ENCODE measurements at regions not wholly inside any gene's neighbourhood (a gene's known extent, or its start where the extent isn't known, plus 50 kb on each side); places are given as distances from the start of the nearest gene placed in this dataset.

- DNase-seq (ENCODE audit: low spot score in 2 of 2): no peak
- Histone ChIP-seq H3K36me3 (no peaks in the 10 kb centered on the region), H3K27me3 (peaks cover 9% of the 10 kb centered on the region), H3K9me3 (no peaks in the 10 kb centered on the region), H3K27ac (no peak overlapping the region), H3K4me3 (no peak overlapping the region), H3K4me1 (no peaks in the 10 kb centered on the region)
- no peak for TF ChIP-seq POLR2AphosphoS5 (IDR thresholded peaks at IDR 0.05)
- TF ChIP-seq CTCF (IDR thresholded peaks at IDR 0.05): no peak
- TF ChIP-seq EP300 (IDR thresholded peaks at IDR 0.05): no peak
- TF ChIP-seq POLR2A (IDR thresholded peaks at IDR 0.05): no peak
- 75% methylated on average over 3 of the region's 10 CpGs for WGBS
Measured at GRCh38 chr7:98755138-98755898, 114.5 kb downstream of the TMEM130 start.

GRCh38 chr7:98758157-98758556 lies 111.7 kb downstream of the TMEM130 start:
- no peaks in the 10 kb centered on the region for H3K9me3 ChIP-seq
- DNase-seq (ENCODE audit: low spot score in 2 of 2): no peak
- no peak overlapping the region for H3K27ac ChIP-seq
- no peaks in the 10 kb centered on the region for H3K4me1 ChIP-seq
- no peaks in the 10 kb centered on the region for H3K36me3 ChIP-seq
- no peak overlapping the region for H3K4me3 ChIP-seq
- peaks cover 30% of the 10 kb centered on the region for H3K27me3 ChIP-seq
- TF ChIP-seq POLR2AphosphoS5 (IDR thresholded peaks at IDR 0.05): no peak
- TF ChIP-seq POLR2A (IDR thresholded peaks at IDR 0.05): no peak
- no peak for TF ChIP-seq EP300 (IDR thresholded peaks at IDR 0.05)
- TF ChIP-seq CTCF (IDR thresholded peaks at IDR 0.05): no peak
- 85% methylated on average over 5 of the region's 5 CpGs for WGBS

- Histone ChIP-seq H3K4me1 (no peaks in the 10 kb centered on the region), H3K36me3 (no peaks in the 10 kb centered on the region), H3K4me3 (no peak overlapping the region), H3K27me3 (peaks cover 27% of the 10 kb centered on the region), H3K9me3 (no peaks in the 10 kb centered on the region), H3K27ac (no peak overlapping the region)
- TF ChIP-seq EP300 (IDR thresholded peaks at IDR 0.05) (no peak), CTCF (IDR thresholded peaks at IDR 0.05) (no peak), POLR2A (IDR thresholded peaks at IDR 0.05) (no peak), POLR2AphosphoS5 (IDR thresholded peaks at IDR 0.05) (no peak)
- DNase-seq (ENCODE audit: low spot score in 2 of 2): no peak
- 55% methylated on average over 8 of the region's 8 CpGs for WGBS
Measured at GRCh38 chr7:98760201-98760651, 109.6 kb downstream of the TMEM130 start.

- TF ChIP-seq POLR2AphosphoS5 (IDR thresholded peaks at IDR 0.05) (no peak), EP300 (IDR thresholded peaks at IDR 0.05) (no peak), CTCF (IDR thresholded peaks at IDR 0.05) (no peak), POLR2A (IDR thresholded peaks at IDR 0.05) (no peak)
- 75% methylated on average over 1 of the region's 1 CpG for WGBS
- peaks cover 24% of the 10 kb centered on the region for H3K27me3 ChIP-seq
Measured at GRCh38 chr7:98761225-98761624, 108.6 kb downstream of the TMEM130 start.

GRCh38 chr7:98762620-98763019 lies 107.2 kb downstream of the TMEM130 start:
- 60% methylated on average over 4 of the region's 4 CpGs for WGBS
- Histone ChIP-seq H3K36me3 (no peaks in the 10 kb centered on the region), H3K4me1 (no peaks in the 10 kb centered on the region), H3K27ac (no peak overlapping the region), H3K9me3 (no peaks in the 10 kb centered on the region), H3K4me3 (no peak overlapping the region), H3K27me3 (peaks cover 24% of the 10 kb centered on the region)
- no peak for DNase-seq (ENCODE audit: low spot score in 2 of 2)
- TF ChIP-seq EP300 (IDR thresholded peaks at IDR 0.05) (no peak), CTCF (IDR thresholded peaks at IDR 0.05) (no peak), POLR2A (IDR thresholded peaks at IDR 0.05) (no peak), POLR2AphosphoS5 (IDR thresholded peaks at IDR 0.05) (no peak)

More at GRCh38 chr7:98761225-98761624, 108.6 kb downstream of the TMEM130 start:
- H3K9me3 ChIP-seq: no peaks in the 10 kb centered on the region
- no peak overlapping the region for H3K4me3 ChIP-seq
- H3K4me1 ChIP-seq: no peaks in the 10 kb centered on the region
- DNase-seq (ENCODE audit: low spot score in 2 of 2): no peak
- no peak overlapping the region for H3K27ac ChIP-seq
- no peaks in the 10 kb centered on the region for H3K36me3 ChIP-seq

Data from suprapubic skin (tissue), 4 donors.